ENCODE measurements at regions not wholly inside any gene's neighbourhood (a gene's known extent, or its start where the extent isn't known, plus 50 kb on each side); places are given as distances from the start of the nearest gene placed in this dataset.

DNA sequence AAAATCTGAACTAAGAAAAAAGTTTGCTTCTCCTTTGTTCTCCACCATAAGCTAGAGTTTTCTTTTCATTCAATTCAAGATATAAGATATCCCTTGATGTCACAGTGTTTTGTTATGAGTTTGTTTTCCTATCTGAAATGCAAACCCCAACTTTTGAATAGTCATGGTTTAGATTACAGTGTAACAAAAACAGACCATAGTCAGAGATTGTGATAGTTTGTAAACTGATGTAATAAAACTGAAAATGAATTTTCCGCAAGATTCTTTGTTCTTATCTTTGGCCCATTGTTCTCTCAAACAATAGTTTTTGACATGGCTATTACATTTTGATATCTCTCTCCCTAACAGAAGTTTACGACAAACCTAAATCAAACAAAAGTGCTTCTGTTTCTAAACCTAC is 121.7 kb upstream of the GADL1 start:
- no peak overlapping the region for H3K4me3 ChIP-seq
- TF ChIP-seq KDM1A (IDR thresholded peaks at IDR 0.05; ENCODE audit: low read depth) (no peak), RFX5 (IDR thresholded peaks at IDR 0.05) (no peak), SREBF2 (IDR thresholded peaks at IDR 0.05) (no peak), ZC3H11A (IDR thresholded peaks at IDR 0.05) (no peak), HOXB13 (CRISPR knock-in tag; IDR thresholded peaks at IDR 0.05; ENCODE audit: low read depth) (no peak), MAZ (IDR thresholded peaks at IDR 0.05; ENCODE audit: borderline replicate concordance, low read depth, low read length) (no peak), ZNF302 (CRISPR knock-in tag; IDR thresholded peaks at IDR 0.05) (no peak), RNF2 (IDR thresholded peaks at IDR 0.05; ENCODE audit: borderline replicate concordance, low read depth) (no peak), JUNB (IDR thresholded peaks at IDR 0.05) (no peak), BHLHE40 (IDR thresholded peaks at IDR 0.05; ENCODE audit: low read depth, low read length) (no peak), HOXA7 (CRISPR knock-in tag; IDR thresholded peaks at IDR 0.05) (no peak), NFE2L2 (conservative IDR thresholded peaks at IDR 0.05; ENCODE audit: low read length) (no peak), EP300 (IDR thresholded peaks at IDR 0.05) (no peak)
- TF ChIP-seq, protein P1, sequence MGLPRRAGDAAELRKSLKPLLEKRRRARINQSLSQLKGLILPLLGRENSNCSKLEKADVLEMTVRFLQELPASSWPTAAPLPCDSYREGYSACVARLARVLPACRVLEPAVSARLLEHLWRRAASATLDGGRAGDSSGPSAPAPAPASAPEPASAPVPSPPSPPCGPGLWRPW (IDR thresholded peaks at IDR 0.05) = no peak
- TF ChIP-seq, protein P2, sequence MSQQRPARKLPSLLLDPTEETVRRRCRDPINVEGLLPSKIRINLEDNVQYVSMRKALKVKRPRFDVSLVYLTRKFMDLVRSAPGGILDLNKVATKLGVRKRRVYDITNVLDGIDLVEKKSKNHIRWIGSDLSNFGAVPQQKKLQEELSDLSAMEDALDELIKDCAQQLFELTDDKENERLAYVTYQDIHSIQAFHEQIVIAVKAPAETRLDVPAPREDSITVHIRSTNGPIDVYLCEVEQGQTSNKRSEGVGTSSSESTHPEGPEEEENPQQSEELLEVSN (IDR thresholded peaks at IDR 0.05; ENCODE audit: borderline replicate concordance, low read depth) = no peak
- TF ChIP-seq, protein P3, sequence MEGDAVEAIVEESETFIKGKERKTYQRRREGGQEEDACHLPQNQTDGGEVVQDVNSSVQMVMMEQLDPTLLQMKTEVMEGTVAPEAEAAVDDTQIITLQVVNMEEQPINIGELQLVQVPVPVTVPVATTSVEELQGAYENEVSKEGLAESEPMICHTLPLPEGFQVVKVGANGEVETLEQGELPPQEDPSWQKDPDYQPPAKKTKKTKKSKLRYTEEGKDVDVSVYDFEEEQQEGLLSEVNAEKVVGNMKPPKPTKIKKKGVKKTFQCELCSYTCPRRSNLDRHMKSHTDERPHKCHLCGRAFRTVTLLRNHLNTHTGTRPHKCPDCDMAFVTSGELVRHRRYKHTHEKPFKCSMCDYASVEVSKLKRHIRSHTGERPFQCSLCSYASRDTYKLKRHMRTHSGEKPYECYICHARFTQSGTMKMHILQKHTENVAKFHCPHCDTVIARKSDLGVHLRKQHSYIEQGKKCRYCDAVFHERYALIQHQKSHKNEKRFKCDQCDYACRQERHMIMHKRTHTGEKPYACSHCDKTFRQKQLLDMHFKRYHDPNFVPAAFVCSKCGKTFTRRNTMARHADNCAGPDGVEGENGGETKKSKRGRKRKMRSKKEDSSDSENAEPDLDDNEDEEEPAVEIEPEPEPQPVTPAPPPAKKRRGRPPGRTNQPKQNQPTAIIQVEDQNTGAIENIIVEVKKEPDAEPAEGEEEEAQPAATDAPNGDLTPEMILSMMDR (IDR thresholded peaks at IDR 0.05) = no peak
- TF ChIP-seq, protein P4, sequence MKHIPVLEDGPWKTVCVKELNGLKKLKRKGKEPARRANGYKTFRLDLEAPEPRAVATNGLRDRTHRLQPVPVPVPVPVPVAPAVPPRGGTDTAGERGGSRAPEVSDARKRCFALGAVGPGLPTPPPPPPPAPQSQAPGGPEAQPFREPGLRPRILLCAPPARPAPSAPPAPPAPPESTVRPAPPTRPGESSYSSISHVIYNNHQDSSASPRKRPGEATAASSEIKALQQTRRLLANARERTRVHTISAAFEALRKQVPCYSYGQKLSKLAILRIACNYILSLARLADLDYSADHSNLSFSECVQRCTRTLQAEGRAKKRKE (CRISPR knock-in tag; IDR thresholded peaks at IDR 0.05; ENCODE audit: low read depth) = no peak
- no peak for DNase-seq (ENCODE audit: low read depth in 1 of 2, low spot score in 1 of 2)
- ChIA-PET POLR2A (no interaction called here), CTCF (interaction anchor here (0.6 kb wide), 1 partner anchor 755 kb away, joined by 3 read pairs; no protein-coding TSS in a partner anchor)
- no peak for FAIRE-seq
- no peaks in the 10 kb centered on the region for H3K9me3 ChIP-seq
- no peak overlapping the region for H3K4me2 ChIP-seq
- WGBS (ENCODE audit: missing lambda C conversion rate) = 91% methylated on average over 2 of the region's 2 CpGs
- ATAC-seq = no peak
- H3K4me1 ChIP-seq = no peaks in the 10 kb centered on the region
- no peak overlapping the region for H3K27ac ChIP-seq

DNA sequence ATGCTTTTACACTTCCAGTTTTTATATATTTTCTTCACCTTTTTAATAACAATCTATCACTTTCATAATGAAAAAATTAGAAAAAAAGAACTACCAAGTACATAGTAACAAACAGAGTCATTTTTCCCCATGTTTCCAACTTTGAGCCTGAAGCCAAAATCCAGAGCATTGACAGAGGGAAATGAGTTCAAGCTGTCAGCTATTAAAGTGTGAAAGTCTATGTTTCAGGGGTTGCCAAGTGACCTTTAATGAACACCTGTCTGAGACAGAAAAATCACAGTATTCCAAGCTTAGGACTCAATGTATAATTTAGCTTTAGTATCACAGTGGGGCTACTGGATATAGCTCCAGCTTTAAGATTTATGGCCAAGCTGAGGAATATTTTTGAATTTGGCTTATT is 128.3 kb upstream of the GADL1 start:
- Histone ChIP-seq H3K4me3 (no peak overlapping the region), H3K4me1 (no peaks in the 10 kb centered on the region), H3K27ac (no peak overlapping the region), H3K9me3 (0 out of 3 replicates have a peak, but pooled peaks cover 3% of the 10 kb centered on the region), H3K4me2 (no peak overlapping the region)
- ChIA-PET CTCF (interaction anchor here (1.1 kb wide), 1 partner anchor 37 kb away, joined by 3 read pairs; no protein-coding TSS in a partner anchor), POLR2A (no interaction called here)
- DNase-seq (ENCODE audit: low read depth in 1 of 2, low spot score in 1 of 2) (no peak), FAIRE-seq (no peak), ATAC-seq (no peak)
- TF ChIP-seq SREBF2 (IDR thresholded peaks at IDR 0.05) = no peak
- TF ChIP-seq, protein P5, sequence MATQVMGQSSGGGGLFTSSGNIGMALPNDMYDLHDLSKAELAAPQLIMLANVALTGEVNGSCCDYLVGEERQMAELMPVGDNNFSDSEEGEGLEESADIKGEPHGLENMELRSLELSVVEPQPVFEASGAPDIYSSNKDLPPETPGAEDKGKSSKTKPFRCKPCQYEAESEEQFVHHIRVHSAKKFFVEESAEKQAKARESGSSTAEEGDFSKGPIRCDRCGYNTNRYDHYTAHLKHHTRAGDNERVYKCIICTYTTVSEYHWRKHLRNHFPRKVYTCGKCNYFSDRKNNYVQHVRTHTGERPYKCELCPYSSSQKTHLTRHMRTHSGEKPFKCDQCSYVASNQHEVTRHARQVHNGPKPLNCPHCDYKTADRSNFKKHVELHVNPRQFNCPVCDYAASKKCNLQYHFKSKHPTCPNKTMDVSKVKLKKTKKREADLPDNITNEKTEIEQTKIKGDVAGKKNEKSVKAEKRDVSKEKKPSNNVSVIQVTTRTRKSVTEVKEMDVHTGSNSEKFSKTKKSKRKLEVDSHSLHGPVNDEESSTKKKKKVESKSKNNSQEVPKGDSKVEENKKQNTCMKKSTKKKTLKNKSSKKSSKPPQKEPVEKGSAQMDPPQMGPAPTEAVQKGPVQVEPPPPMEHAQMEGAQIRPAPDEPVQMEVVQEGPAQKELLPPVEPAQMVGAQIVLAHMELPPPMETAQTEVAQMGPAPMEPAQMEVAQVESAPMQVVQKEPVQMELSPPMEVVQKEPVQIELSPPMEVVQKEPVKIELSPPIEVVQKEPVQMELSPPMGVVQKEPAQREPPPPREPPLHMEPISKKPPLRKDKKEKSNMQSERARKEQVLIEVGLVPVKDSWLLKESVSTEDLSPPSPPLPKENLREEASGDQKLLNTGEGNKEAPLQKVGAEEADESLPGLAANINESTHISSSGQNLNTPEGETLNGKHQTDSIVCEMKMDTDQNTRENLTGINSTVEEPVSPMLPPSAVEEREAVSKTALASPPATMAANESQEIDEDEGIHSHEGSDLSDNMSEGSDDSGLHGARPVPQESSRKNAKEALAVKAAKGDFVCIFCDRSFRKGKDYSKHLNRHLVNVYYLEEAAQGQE (IDR thresholded peaks at IDR 0.05) = no peak

Data from A549 (cell line).